HepG2 (cell line): ENCODE measurements at regions not wholly inside any gene's neighbourhood (a gene's known extent, or its start where the extent isn't known, plus 50 kb on each side); places are given as distances from the start of the nearest gene placed in this dataset.

Experiments
- ATAC-seq: fragments of 200-7000 bp; cut with Tn5 transposase; 3 replicates; pipeline ENCODE4 v1.9.1; 2020; ENCODE audit warnings: mild to moderate bottlenecking, moderate library complexity
- BruUV-seq: library from RNA; stranded (reverse); fragments of 400-500 nt; replicated peaks from 2 replicates; lab custom pipeline; 2021; lab: Mats Ljungman, UMichigan
- CTCF ChIA-PET: fragments of 300-600 bp; formaldehyde crosslinking; extraction: SDS; loops from one replicate; lab custom pipeline; 2021; ENCODE audit warnings: low total read pairs, inconsistent platforms, low intra/inter-chr PET ratio; lab: Yijun Ruan, JAX
- POLR2A ChIA-PET: fragments of 350-600 bp; sonication (Branson Sonifier 250); formaldehyde crosslinking; loops from one replicate; lab custom pipeline; 2020; ENCODE audit warnings: antibody characterized with exemption, inconsistent platforms; lab: Yijun Ruan, JAX
- DNase-seq: peaks from one replicate; pipeline ENCODE4 v3.0.0-alpha.2; 2015; ENCODE audit warnings: low spot score
- FAIRE-seq: peaks from 3 replicates; lab custom pipeline; 2011; peaks lifted over from hg19 to GRCh38; lab: Jason Lieb, UNC
- H2AFZ ChIP-seq: one replicate; pipeline ENCODE4 v1.6.1; 2011; ENCODE audit warnings: low read length, inconsistent platforms
- H3K27ac ChIP-seq: fragments of 300-600 bp; 3 replicates; pipeline ENCODE4 v1.8.0; 2011; ENCODE audit warnings: mixed run types, mild to moderate bottlenecking, mixed read lengths, low read length, inconsistent platforms; ENCODE audit not compliant: insufficient read depth; ENCODE audit errors: extremely low read length
- H3K27me3 ChIP-seq, 2 experiments: fragments of 200-600 bp in 1 of 2; 2 replicates in 1 of 2; 3 replicates in 1 of 2; pipeline versions ENCODE4 v1.6.0 to v1.8.0; 2011; ENCODE audit warnings: low read length in 2 of 2, mild to moderate bottlenecking in 2 of 2, moderate library complexity in 2 of 2, inconsistent platforms in 1 of 2; ENCODE audit not compliant: insufficient read depth in 2 of 2, control insufficient read depth in 1 of 2
- H3K36me3 ChIP-seq, 2 experiments: fragments of 200-600 bp in 1 of 2; replicated peaks in 1 of 2; 2 replicates in 1 of 2; 3 replicates in 1 of 2; pipeline versions ENCODE4 v1.5.1 to v1.8.0; 2011; ENCODE audit warnings: low read length in 2 of 2, inconsistent platforms in 1 of 2; ENCODE audit not compliant: insufficient read depth in 2 of 2, control insufficient read depth in 1 of 2
- H3K4me1 ChIP-seq: 2 replicates; pipeline ENCODE4 v1.5.1; 2012; ENCODE audit warnings: low read length, inconsistent platforms; ENCODE audit not compliant: insufficient read depth
- H3K4me2 ChIP-seq: 2 replicates; pipeline ENCODE4 v1.6.0; 2011; ENCODE audit warnings: low read depth, low read length, inconsistent platforms
- H3K4me3 ChIP-seq, 3 experiments: fragments of 200-600 bp in 1 of 3; sonication (generic), shearing (Covaris generic) in 1 of 3; replicated peaks in 1 of 3; 2 replicates each; pipeline ENCODE4 v1.5.1; 2011 to 2016; ENCODE audit warnings: low read length in 3 of 3, inconsistent platforms in 2 of 3, low read depth in 2 of 3, mild to moderate bottlenecking in 2 of 3, control low read depth in 1 of 3, mixed read lengths in 1 of 3; ENCODE audit not compliant: insufficient read depth in 1 of 3
- H3K79me2 ChIP-seq: one replicate; pipeline ENCODE4 v1.6.1; 2011; ENCODE audit warnings: low read length, inconsistent platforms; ENCODE audit not compliant: insufficient read depth
- H3K9ac ChIP-seq: 2 replicates; pipeline ENCODE4 v1.6.0; 2011; ENCODE audit warnings: mild to moderate bottlenecking, low read depth, low read length, inconsistent platforms; ENCODE audit not compliant: insufficient read depth
- H3K9me3 ChIP-seq: 2 replicates; pipeline ENCODE4 v1.5.1; 2012; ENCODE audit warnings: mild to moderate bottlenecking, low read length
- H4K20me1 ChIP-seq: 2 replicates; pipeline ENCODE4 v1.6.0; 2011; ENCODE audit warnings: inconsistent platforms, mild to moderate bottlenecking, low read length, moderate library complexity; ENCODE audit not compliant: insufficient read depth
- ARNT ChIP-seq: fragments of 450-650 bp; IDR thresholded peaks from 2 replicates; pipeline ENCODE4 v1.6.1; 2017
- CCAR2 ChIP-seq: fragments of 200-400 bp; formaldehyde crosslinking; optimal IDR thresholded peaks from 2 replicates; pipeline ENCODE3; 2018; ENCODE audit warnings: low read depth, mild to moderate bottlenecking, low read length, moderate library complexity
- DNMT3B ChIP-seq: conservative IDR thresholded peaks from 2 replicates; pipeline ENCODE4 v1.6.1; 2016; ENCODE audit warnings: missing biosample characterization, control low read depth
- MTF2 ChIP-seq: sonication (generic); formaldehyde crosslinking; IDR thresholded peaks from 2 replicates; pipeline ENCODE4 v1.5.0; 2020; ENCODE audit warnings: missing genetic modification reagents, borderline replicate concordance
- PBX3 ChIP-seq: sonication (generic); formaldehyde crosslinking; IDR thresholded peaks from 2 replicates; pipeline ENCODE4 v1.8.1; 2023; ENCODE audit warnings: missing genetic modification reagents, inconsistent platforms, borderline replicate concordance
- SRY ChIP-seq: sonication (generic); formaldehyde crosslinking; IDR thresholded peaks from 2 replicates; pipeline ENCODE4 v1.8.0; 2022; ENCODE audit warnings: mild to moderate bottlenecking, missing genetic modification reagents
- TEAD3 ChIP-seq: optimal IDR thresholded peaks from 2 replicates; pipeline ENCODE3; 2016; ENCODE audit warnings: borderline replicate concordance
- U2AF2 ChIP-seq: fragments of 200-400 bp; formaldehyde crosslinking; IDR thresholded peaks from 2 replicates; pipeline ENCODE4 v1.6.1; 2017; ENCODE audit warnings: low read depth, mild to moderate bottlenecking, low read length
- ZHX1 ChIP-seq: sonication (generic); formaldehyde crosslinking; IDR thresholded peaks from 2 replicates; pipeline ENCODE4 v1.8.1; 2022; ENCODE audit warnings: low read depth, mild to moderate bottlenecking, missing genetic modification reagents
- ZNF678 ChIP-seq: sonication (generic); formaldehyde crosslinking; IDR thresholded peaks from 2 replicates; pipeline ENCODE4 v1.4.0; 2020; ENCODE audit warnings: mild to moderate bottlenecking, missing genetic modification reagents
- ZNF747 ChIP-seq: sonication (generic); formaldehyde crosslinking; IDR thresholded peaks from 2 replicates; pipeline ENCODE4 v1.8.1; 2023; ENCODE audit warnings: missing genetic modification reagents, mild to moderate bottlenecking, borderline replicate concordance
- WGBS: methylation state at CpG from one replicate; pipeline ENCODE4 v1.1.6; 2017; ENCODE audit warnings: low lambda C conversion rate; 5-methylcytosine and 5-hydroxymethylcytosine counted together
- in situ Hi-C: cut with HindIII; loops from 2 replicates; pipeline ENCODE4 v1.10.0; 2017; ENCODE audit warnings: low pct_unique_long_range_greater_than_20kb; ENCODE audit not compliant: extremely low pct_ligation_motif_present
- intact Hi-C: fragments of 100-400 bp; cut with micrococcal nuclease; formaldehyde crosslinking; loops from one replicate; pipeline ENCODE4 v1.10.0; 2022; ENCODE audit not compliant: unreplicated experiment

DNA sequence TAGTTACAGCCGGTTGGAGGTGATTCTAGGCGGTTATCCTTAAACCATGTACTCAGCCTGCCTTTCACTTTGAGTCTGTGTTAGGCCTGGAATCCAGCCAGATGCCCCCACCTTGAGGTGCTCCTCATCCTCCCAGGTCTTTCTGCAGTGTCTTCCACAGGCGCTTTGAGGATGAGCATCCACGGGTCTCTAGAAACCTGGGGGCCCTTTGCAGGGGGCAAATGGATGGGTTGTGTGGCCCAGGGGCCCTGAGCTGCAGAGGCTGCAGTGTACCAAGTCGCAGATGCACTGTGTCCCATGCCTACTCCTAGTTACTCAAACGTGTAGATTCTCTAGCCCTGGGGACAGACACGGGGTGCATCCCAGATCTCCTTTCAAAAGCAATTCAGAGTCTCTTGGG, 242.1 kb upstream of the IRX1 start:
- DNase-seq, result no peak
- Histone ChIP-seq H3K4me1 (no peaks in the 10 kb centered on the region), H3K79me2 (no peaks in the 10 kb centered on the region), H2AFZ (no peak overlapping the region), H3K27me3 (peaks cover 0 to 4% of the 10 kb centered on the region in 2 experiments; a peak in 1 of 5 replicates), H3K27ac (no peak overlapping the region), H3K9me3 (no peaks in the 10 kb centered on the region)
- CTCF ChIA-PET, result no interaction called here
- BruUV-seq, result no TSS peak
- WGBS, result 20% methylated on average over 4 of the region's 7 CpGs
- TF ChIP-seq ZNF747 (CRISPR knock-in tag) (no peak), SRY (CRISPR knock-in tag) (no peak), DNMT3B (no peak), CCAR2 (no peak), PBX3 (CRISPR knock-in tag) (no peak), ZNF678 (CRISPR knock-in tag) (no peak), ZHX1 (CRISPR knock-in tag) (no peak), MTF2 (CRISPR knock-in tag) (no peak), TEAD3 (no peak), U2AF2 (no peak), ARNT (no peak)
- TF ChIP-seq, all 625 proteins: peak for 0
- intact Hi-C loops, result no loop called here
- FAIRE-seq (no peak), ATAC-seq (no peak)
- POLR2A ChIA-PET, result no interaction called here
- Histone ChIP-seq H3K4me2 (no peak overlapping the region), H3K36me3 (no peaks in the 10 kb centered on the region), H3K9ac (no peak overlapping the region), H4K20me1 (no peaks in the 10 kb centered on the region), H3K4me3 (no peak overlapping the region)
- in situ Hi-C loops, result no loop called here
